GM04504 (cell line): ENCODE measurements at regions not wholly inside any gene's neighbourhood (a gene's known extent, or its start where the extent isn't known, plus 50 kb on each side); places are given as distances from the start of the nearest gene placed in this dataset.

Experiments
- DNase-seq: peaks from one replicate; pipeline ENCODE4 v3.0.0-alpha.2; 2012; ENCODE audit warnings: low read depth

GRCh38 chr22:48851933-48852549, 975.6 kb downstream of the BRD1 start:
- DNase-seq = no peak

DNA sequence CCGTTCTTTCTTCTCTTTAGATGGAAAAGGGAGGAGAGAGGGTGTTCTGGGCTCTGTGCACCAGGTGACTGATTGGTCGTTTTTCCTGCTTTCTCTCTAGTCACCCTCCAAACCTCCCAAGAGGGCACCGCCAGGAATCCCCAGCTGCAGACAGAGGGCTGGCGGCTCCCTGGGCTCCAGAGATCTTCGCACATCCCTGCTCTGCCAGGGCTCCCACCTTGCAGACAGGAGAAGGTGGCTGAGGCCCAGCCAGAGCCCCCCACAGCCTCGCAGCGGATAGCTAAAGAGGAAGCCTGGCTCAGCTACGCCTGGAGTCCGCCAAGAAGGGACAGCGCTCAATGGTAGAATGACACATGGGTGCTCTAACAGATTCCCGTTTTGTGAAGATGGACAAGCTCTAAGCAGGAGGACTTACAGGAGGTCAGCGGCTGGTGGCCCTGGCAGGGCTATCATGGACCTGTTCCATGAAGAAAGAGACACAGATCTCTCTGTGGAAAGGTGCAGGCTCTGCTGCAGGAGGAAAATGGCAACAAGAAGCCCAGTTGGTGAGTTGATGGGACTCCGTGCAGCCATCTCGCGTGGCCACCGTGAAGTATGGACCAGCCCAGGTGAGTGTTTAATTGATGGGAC, 976.9 kb downstream of the BRD1 start:
- no peak for DNase-seq

GRCh38 chr22:48849963-48850657, 977.6 kb downstream of the BRD1 start:
- DNase-seq = no peak

- no peak for DNase-seq
Observed at GRCh38 chr22:48849219-48849912, 978.3 kb downstream of the BRD1 start.

DNA sequence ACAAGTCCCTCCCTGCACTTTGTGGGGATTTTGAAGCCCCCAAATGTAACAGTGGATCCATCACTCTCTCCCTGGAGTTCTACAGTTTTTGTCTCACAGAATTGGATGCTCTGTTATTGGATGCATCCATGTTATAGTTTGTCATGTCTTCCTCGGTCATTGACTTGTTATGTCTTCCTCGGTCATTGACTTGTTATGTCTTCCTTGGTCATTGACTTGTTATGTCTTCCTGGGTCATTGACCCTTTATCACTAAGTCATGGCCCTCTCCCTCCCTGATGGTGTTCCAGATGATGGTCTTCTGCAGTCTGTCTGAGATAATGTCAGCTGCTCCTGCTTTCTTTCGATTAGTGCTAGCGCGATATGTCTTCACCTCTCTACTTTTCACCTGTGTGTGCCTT, 981.5 kb downstream of the BRD1 start:
- no peak for DNase-seq

- no peak for DNase-seq
Observed at GRCh38 chr22:48845356-48845936, 982.2 kb downstream of the BRD1 start.

- DNase-seq = no peak
Observed at GRCh38 chr22:48844056-48844675, 983.5 kb downstream of the BRD1 start.

- DNase-seq = no peak
Observed at GRCh38 chr22:48843640-48844039, 984.0 kb downstream of the BRD1 start.

- no peak for DNase-seq
Observed at GRCh38 chr22:48842976-48843375, 984.7 kb downstream of the BRD1 start.

DNA sequence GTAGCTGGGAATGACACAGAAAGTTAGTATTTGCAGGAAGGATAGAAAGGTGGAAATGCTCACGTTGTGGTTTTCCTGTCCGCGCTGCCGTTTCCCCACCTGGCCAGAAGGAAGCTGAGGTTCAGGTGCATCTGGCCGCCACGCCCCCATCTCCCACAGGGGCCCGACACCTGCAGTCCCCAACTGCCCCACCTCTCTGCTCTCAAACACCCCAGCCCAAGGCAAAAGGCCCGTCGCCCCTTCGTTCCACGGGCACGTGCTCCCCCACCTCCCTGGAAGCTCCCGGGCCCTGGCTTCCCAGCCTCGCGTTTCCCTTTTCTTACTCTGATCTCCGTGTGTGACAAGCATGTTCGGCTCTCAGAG, 985.1 kb downstream of the BRD1 start:
- DNase-seq = no peak

DNA sequence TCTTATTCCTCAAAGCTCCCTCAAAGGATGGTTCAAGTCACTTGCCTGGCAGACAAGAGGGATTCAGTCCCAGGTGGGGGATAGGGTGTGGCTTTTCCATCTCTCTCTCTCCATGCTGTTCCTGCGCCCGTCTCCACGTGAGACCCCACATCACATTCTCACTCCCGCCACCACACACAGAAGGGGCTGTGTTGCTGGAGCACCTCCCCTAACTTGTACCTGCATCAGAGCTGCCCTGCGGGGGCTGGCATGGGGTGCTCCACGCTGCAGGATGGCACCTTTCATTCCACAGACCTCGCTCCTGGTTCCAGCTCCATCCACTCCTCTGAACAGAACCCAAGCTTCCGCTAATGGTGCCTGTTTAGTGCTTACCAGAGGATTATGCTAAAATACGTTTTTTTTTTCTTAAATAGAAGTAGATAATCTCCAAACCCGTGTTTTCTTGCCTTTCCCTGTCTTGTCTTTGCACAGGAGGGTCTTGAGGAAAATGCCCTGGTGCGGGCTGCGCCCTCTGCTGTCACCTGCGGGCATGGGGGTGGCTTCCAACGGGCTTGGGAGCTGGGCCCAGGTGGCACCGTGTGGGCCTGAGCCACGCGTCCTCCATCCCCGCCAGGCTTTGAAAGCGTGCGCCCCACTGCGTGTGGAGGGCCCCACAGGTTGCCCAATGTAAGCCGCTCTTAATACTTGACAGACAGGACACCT, 985.6 kb downstream of the BRD1 start:
- DNase-seq = no peak

DNA sequence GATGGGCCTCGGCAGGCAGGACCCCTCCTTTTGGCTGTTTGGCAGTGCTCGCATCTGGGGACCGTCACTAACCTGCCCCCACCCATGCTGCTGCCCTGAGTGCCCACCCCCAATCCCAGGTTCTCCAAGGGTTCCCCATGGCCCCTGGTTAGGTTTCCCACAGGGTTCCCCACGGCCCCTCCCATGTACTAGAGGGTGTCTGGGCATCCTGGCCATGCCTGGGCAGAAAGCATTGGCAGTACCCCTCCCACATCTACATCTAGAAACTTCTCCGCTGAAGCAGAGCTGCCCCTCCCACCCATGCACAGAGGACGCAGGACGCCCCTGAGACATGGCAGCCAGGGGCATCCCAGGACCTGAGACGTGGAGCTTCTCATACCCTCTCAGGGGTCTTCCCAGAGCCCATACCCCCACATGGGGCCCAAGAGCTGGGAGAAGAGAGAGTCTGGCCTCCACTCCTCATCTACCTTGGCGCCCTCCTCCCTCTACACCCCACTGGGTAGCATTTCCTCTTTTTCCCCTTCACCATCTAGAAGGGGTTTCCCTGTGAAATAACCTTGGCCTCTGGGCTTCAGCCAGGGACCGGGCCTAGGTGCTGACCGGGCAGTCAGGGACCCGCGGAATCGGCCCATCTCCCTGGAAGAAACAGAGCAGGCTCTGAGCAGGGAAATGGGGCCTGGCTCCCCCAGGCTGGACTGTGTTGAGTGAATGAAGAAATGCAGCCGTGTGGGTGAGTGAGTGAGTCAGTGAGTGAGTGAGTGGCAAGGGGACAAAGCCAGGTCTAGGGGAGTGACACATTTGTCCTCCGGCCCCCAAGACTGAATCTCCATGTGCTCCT, 987.3 kb downstream of the BRD1 start:
- DNase-seq = no peak

DNA sequence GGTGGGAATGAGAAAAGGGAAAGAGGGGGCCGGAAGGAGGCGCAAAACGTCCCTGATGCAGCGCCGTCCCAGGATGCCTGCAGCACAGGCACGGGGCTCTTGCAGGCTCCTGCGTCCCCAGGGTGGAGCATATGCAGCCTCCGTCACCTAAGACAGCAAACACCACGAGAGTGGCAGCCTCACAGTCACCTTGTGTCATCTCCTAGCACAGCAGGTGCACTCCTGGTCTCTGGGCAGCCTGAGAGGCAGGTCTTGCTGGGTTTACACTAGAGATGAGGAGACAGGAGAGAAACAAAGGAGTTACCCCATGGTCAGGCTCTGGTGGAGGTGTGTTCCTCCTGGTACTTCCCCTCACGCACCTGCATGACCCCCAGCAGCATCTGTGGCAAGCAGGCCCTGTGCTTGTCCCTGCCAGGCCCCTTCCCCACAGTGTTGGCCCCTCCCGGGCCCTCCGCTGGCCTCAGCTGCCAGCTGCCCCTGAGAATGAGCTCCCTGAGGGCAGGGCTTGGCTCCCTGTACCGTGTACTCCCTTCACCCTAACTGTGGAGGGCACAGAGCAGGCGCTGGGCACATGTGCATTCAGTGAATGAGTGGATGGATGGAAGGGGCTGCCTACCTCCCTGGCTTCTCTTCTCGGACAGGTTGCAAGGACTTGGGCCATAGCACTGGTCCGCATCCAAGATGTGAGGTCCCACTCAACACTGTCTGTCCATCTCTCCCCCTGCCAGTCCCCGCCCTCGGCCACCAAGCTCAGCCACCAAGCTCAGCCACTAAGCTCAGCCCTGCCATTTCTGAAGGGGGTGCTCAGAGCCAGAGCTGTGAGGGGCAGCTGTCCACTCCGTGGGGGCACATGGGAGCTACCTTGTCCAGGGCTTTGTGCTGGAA, 988.6 kb downstream of the BRD1 start:
- DNase-seq = no peak

GRCh38 chr22:48838376-48838775, 989.3 kb downstream of the BRD1 start:
- no peak for DNase-seq

- no peak for DNase-seq
Observed at GRCh38 chr22:48837341-48837935, 990.2 kb downstream of the BRD1 start.

DNA sequence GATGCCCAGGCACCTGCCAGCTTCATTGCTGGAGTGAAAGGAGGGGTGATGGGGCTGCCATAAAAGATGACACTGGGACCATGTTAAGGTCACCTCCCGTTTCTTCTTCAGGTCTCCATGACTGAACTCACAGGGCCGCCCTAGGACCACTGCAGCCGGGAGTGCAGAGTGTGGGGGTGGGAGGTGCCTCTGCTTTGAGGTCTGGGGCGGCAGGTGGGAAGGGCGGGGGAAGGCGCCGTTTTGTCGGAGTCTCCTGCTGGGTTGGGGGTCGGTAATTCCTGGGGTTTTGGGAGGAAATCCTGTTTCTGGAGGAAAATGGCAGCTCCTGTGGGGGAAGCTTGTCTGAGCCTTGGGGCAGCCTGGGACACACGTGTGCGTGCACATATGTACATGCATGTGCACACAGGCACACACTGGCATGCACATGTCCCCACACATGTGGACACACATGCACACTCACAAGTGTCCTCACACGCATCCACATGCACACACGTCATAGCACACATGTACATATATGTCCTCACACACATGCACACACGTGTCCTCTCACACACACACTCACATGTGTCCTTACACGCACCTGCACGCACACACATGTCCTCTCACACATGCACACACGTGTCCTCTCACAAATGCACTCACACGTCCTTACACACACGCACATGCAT, 990.9 kb downstream of the BRD1 start:
- no peak for DNase-seq

DNA sequence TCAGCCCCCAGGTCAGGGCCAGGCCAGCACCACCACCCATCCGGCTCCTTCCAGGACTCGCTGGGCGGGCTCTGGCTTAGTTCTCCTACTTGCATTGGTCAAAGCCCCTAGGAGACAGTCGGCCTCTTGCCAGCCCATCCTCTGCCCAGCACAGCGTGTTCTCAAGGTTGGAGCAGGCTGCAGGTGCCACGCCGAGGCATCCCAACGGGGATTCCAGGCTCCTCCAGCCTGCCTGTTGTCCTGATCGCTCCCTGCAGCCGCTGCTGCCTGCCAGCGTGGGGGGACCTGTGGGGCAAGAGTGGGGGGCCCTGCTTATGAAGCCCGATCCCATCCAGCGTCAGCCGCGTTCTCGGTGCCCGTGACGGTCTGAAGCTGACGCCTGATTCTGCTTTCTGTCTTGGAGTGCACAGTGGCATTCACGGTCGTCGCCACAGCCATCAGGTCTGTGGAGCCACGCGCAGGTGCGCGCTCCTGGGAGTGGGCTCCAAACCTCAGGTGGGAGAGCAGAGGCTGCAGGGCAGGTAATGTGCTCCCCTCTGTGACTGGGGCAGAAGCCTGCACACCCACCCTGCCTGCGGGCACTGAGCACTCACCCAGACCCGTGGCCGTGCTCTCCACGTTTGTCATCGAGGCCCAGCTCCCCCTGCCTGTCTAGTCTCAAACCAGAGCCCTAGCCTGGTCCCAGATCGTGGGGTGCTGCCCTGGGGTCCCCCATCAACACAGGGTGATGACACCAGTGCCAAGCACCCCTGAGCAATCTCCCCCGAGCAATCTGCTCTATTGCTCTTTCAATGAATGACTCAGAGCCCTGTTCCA, 991.6 kb downstream of the BRD1 start:
- DNase-seq = no peak

DNA sequence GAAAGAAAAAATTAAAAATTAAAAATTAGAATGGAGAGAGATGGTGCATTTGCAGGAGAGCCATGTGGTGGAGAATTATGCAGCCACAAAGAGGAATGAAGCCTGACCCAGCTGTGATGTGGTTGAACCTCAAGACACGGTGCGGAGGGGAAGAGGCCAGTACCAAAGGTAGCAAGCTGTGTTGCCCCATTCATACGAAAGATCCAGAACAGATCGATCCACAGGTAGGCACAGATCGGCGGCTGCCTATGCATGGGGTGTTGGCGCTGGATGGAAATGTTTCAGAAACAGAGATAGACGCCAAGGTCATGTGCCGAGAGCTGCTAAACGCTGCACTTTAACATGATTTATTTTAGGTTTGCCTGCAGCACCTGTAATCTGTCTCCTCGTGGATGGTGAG, 992.3 kb downstream of the BRD1 start:
- no peak for DNase-seq
